Hepatocyte (in vitro differentiated cells): ENCODE measurements at regions not wholly inside any gene's neighbourhood (a gene's known extent, or its start where the extent isn't known, plus 50 kb on each side); places are given as distances from the start of the nearest gene placed in this dataset.

Source experiments
- DNase-seq: peaks from one replicate; pipeline ENCODE4 v3.0.0-alpha.2; 2016; ENCODE audit warnings: low spot score
- H2AFZ ChIP-seq: fragments of 200-600 bp; sonication (generic); 2 replicates; pipeline ENCODE4 v1.6.0; 2016; ENCODE audit warnings: antibody characterized with exemption, mild to moderate bottlenecking
- H3K27ac ChIP-seq: fragments of 200-600 bp; sonication (generic); 2 replicates; pipeline ENCODE4 v1.5.1; 2016; ENCODE audit warnings: mild to moderate bottlenecking
- H3K27me3 ChIP-seq: fragments of 200-600 bp; sonication (generic); 2 replicates; pipeline ENCODE4 v1.6.1; 2016
- H3K36me3 ChIP-seq: fragments of 200-600 bp; sonication (generic); replicated peaks from 2 replicates; pipeline ENCODE4 v1.5.1; 2016; ENCODE audit warnings: low read depth; ENCODE audit not compliant: insufficient read depth
- H3K4me1 ChIP-seq: fragments of 200-600 bp; sonication (generic); 2 replicates; pipeline ENCODE4 v1.5.1; 2016; ENCODE audit warnings: mild to moderate bottlenecking, moderate library complexity; ENCODE audit not compliant: insufficient read depth
- H3K4me2 ChIP-seq: fragments of 200-600 bp; sonication (generic); 2 replicates; pipeline ENCODE4 v1.6.0; 2016
- H3K4me3 ChIP-seq: fragments of 200-600 bp; sonication (generic); 2 replicates; pipeline ENCODE4 v1.5.1; 2016; ENCODE audit warnings: mild to moderate bottlenecking
- H3K79me2 ChIP-seq: fragments of 200-600 bp; sonication (generic); 2 replicates; pipeline ENCODE4 v1.6.0; 2017; ENCODE audit warnings: mild to moderate bottlenecking
- H3K9me2 ChIP-seq: fragments of 200-600 bp; sonication (generic); replicated peaks from 2 replicates; pipeline ENCODE4 v1.6.0; 2017; ENCODE audit warnings: mild to moderate bottlenecking; ENCODE audit not compliant: insufficient read depth
- H3K9me3 ChIP-seq: fragments of 200-600 bp; sonication (generic); 2 replicates; pipeline ENCODE4 v1.5.1; 2016; ENCODE audit warnings: low read depth, mild to moderate bottlenecking
- H4K20me1 ChIP-seq: fragments of 200-600 bp; sonication (generic); 2 replicates; pipeline ENCODE4 v1.6.0; 2016; ENCODE audit warnings: mild to moderate bottlenecking; ENCODE audit not compliant: insufficient read depth, poor library complexity, severe bottlenecking
- EZH2 ChIP-seq: fragments of 200-600 bp; sonication (generic); IDR thresholded peaks from 2 replicates; pipeline ENCODE4 v1.6.1; 2016; ENCODE audit warnings: antibody characterized with exemption, mild to moderate bottlenecking, borderline replicate concordance
- EZH2phosphoT487 ChIP-seq: fragments of 200-600 bp; sonication (generic); IDR thresholded peaks from one replicate; pipeline ENCODE4 v1.6.1; 2018; ENCODE audit warnings: antibody characterized with exemption, mild to moderate bottlenecking, low read depth, moderate library complexity; ENCODE audit not compliant: unreplicated experiment, severe bottlenecking
- WGBS: methylation state at CpG from one replicate; pipeline ENCODE4 v1.1.6; 2016; ENCODE audit warnings: low lambda C conversion rate; ENCODE audit errors: missing lambda C conversion rate; 5-methylcytosine and 5-hydroxymethylcytosine counted together
- TF ChIP-seq, protein P1 (sequence below): fragments of 200-600 bp; sonication (generic); IDR thresholded peaks from 2 replicates; pipeline ENCODE4 v1.5.1; 2016; ENCODE audit warnings: antibody characterized with exemption, mild to moderate bottlenecking; ENCODE audit not compliant: poor library complexity

DNA sequence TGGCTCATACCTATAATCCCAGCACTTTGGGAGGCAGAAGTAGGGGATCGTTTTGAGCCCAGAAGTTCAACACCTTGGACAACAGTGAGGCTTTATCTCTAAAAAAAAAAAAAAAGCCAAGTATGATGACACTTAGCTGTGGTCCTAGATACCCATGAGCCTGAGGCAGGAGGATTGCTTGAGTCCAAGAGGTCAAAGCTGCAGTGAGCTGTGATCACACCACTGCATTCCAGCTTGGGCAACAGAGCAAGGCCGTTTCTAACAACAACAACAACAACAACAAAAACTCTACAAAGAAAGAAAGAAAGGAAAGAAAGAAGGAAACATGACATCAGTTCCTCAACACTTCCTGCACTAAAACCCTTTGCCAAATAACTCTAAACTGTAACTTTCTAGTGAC, 265.1 kb upstream of the DACH1 start:
- TF ChIP-seq, protein P1, sequence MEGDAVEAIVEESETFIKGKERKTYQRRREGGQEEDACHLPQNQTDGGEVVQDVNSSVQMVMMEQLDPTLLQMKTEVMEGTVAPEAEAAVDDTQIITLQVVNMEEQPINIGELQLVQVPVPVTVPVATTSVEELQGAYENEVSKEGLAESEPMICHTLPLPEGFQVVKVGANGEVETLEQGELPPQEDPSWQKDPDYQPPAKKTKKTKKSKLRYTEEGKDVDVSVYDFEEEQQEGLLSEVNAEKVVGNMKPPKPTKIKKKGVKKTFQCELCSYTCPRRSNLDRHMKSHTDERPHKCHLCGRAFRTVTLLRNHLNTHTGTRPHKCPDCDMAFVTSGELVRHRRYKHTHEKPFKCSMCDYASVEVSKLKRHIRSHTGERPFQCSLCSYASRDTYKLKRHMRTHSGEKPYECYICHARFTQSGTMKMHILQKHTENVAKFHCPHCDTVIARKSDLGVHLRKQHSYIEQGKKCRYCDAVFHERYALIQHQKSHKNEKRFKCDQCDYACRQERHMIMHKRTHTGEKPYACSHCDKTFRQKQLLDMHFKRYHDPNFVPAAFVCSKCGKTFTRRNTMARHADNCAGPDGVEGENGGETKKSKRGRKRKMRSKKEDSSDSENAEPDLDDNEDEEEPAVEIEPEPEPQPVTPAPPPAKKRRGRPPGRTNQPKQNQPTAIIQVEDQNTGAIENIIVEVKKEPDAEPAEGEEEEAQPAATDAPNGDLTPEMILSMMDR = no peak
- TF ChIP-seq EZH2 = no peak
- no peak for TF ChIP-seq EZH2phosphoT487
- DNase-seq = no peak
- no peaks in the 10 kb centered on the region for H4K20me1 ChIP-seq
- no peaks in the 10 kb centered on the region for H3K79me2 ChIP-seq
- WGBS = 54% methylated on average over 2 of the region's 2 CpGs
- no peak overlapping the region for H3K4me3 ChIP-seq
- no peaks in the 10 kb centered on the region for H3K36me3 ChIP-seq
- no peaks in the 10 kb centered on the region for H3K4me1 ChIP-seq
- no peaks in the 10 kb centered on the region for H3K9me3 ChIP-seq
- no peak overlapping the region for H3K27ac ChIP-seq
- H3K9me2 ChIP-seq = no peaks in the 10 kb centered on the region
- no peak overlapping the region for H3K4me2 ChIP-seq
- no peak overlapping the region for H2AFZ ChIP-seq
- no peaks in the 10 kb centered on the region for H3K27me3 ChIP-seq

DNA sequence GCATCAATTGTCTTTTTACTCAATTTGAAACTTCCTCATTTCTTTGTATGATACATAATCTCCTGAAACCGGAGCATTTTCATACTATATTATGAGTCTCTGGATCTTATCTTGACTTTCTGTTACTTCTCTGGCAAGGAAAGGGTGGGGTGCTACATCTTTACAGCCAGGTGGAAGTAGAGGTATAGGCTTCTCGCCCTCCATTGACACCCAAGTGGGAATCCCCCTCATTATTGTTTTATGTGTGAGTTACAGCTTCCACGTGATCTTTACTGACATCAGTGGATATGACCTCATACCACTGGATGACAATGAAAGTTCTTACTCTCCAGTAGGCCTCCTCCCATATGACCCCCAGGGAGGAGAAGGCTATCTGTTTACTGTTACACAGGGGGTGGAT, 262.1 kb upstream of the DACH1 start:
- no peaks in the 10 kb centered on the region for H3K79me2 ChIP-seq
- WGBS = 75% methylated on average over 3 of the region's 3 CpGs
- H3K9me3 ChIP-seq = no peaks in the 10 kb centered on the region
- no peaks in the 10 kb centered on the region for H3K27me3 ChIP-seq
- H4K20me1 ChIP-seq = no peaks in the 10 kb centered on the region
- H3K9me2 ChIP-seq = no peaks in the 10 kb centered on the region
- TF ChIP-seq EZH2phosphoT487 = no peak
- no peak for TF ChIP-seq EZH2
- TF ChIP-seq, protein P1 = no peak
- H3K4me3 ChIP-seq = no peak overlapping the region
- DNase-seq = no peak
- H3K4me2 ChIP-seq = no peak overlapping the region
- H3K4me1 ChIP-seq = no peaks in the 10 kb centered on the region
- no peaks in the 10 kb centered on the region for H3K36me3 ChIP-seq
- no peak overlapping the region for H2AFZ ChIP-seq
- H3K27ac ChIP-seq = no peak overlapping the region

DNA sequence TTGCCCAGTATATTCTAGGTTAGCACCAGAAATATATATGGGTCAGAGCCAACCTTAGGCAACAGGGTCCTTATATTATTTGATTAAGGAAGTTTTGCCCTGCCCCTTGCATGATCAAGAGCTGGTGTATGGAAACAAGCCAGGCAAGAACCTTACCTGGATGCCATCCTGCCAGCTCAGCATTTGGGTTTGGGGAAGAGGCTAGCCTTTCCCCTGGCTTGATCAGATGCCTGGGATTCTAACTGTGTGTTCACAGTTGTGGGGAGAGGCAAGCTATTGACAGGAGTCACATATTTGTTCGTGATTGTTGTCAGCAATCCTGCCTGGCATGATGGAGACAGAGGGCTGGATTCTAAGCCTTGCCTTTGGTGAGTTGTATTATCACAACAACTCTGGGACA, 260.0 kb upstream of the DACH1 start:
- no peaks in the 10 kb centered on the region for H3K4me1 ChIP-seq
- no peaks in the 10 kb centered on the region for H3K27me3 ChIP-seq
- TF ChIP-seq EZH2 (no peak), EZH2phosphoT487 (no peak)
- TF ChIP-seq, protein P1 = no peak
- H3K9me3 ChIP-seq = no peaks in the 10 kb centered on the region
- DNase-seq = no peak
- 67% methylated on average over 1 of the region's 1 CpG for WGBS
- no peak overlapping the region for H2AFZ ChIP-seq
- no peaks in the 10 kb centered on the region for H3K9me2 ChIP-seq
- no peaks in the 10 kb centered on the region for H3K79me2 ChIP-seq
- H4K20me1 ChIP-seq = no peaks in the 10 kb centered on the region
- no peak overlapping the region for H3K4me3 ChIP-seq
- no peak overlapping the region for H3K4me2 ChIP-seq
- no peaks in the 10 kb centered on the region for H3K36me3 ChIP-seq
- H3K27ac ChIP-seq = no peak overlapping the region

DNA sequence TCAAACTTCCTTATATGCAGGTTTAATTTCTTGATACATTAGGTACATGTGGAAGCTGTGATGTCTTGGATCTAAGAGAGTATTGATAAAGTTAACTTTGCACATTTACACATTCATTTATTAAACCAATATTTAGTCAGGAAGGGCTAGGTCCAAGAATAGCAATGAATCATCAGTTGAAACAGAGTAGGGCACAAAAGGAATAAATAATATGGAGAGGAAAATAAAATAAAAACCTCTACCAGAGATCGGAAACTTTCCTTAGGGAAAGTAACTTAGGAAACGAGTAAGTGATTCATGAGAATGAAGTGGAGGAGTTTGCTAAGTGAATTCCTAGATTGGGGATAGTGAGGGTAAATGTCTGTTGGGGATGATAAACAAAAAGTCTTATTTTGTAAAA, 259.4 kb upstream of the DACH1 start:
- H4K20me1 ChIP-seq = no peaks in the 10 kb centered on the region
- H3K9me2 ChIP-seq = no peaks in the 10 kb centered on the region
- no peak overlapping the region for H3K27ac ChIP-seq
- no peaks in the 10 kb centered on the region for H3K36me3 ChIP-seq
- no peaks in the 10 kb centered on the region for H3K9me3 ChIP-seq
- no peak for DNase-seq
- no peak overlapping the region for H3K4me3 ChIP-seq
- no peak overlapping the region for H3K4me2 ChIP-seq
- TF ChIP-seq, protein P1 = no peak
- TF ChIP-seq EZH2 = no peak
- no peak for TF ChIP-seq EZH2phosphoT487
- no peaks in the 10 kb centered on the region for H3K27me3 ChIP-seq
- WGBS = 68% methylated on average over 2 of the region's 2 CpGs
- no peaks in the 10 kb centered on the region for H3K4me1 ChIP-seq
- no peak overlapping the region for H2AFZ ChIP-seq
- H3K79me2 ChIP-seq = no peaks in the 10 kb centered on the region
